Kidney tubule cell (primary cell): ENCODE measurements at regions not wholly inside any gene's neighbourhood (a gene's known extent, or its start where the extent isn't known, plus 50 kb on each side); places are given as distances from the start of the nearest gene placed in this dataset.

Experiments used
- DNase-seq: peaks from one replicate; pipeline ENCODE4 v3.0.0-alpha.2; 2018; ENCODE audit warnings: low spot score

DNA sequence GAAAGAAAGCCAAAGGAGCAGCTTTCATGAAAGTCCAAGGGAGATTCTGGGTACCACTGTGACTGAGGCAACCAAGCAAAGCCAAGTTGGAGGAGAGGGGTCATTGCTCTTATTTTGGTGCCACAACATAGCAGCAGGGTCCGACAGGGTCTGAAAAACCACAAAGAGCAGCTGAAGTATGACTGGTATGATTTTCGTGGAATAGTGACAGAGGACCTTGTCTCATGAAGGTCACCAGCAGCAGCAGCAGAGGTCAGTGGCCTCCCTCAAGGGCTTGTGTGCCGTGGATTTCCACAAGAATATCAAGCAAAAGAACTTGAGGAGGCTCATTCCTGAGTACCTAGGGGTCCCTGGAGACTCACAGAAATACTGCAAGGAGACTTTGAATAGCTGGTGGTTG lies 160.9 kb upstream of the SYT6 start:
- no peak for DNase-seq

DNA sequence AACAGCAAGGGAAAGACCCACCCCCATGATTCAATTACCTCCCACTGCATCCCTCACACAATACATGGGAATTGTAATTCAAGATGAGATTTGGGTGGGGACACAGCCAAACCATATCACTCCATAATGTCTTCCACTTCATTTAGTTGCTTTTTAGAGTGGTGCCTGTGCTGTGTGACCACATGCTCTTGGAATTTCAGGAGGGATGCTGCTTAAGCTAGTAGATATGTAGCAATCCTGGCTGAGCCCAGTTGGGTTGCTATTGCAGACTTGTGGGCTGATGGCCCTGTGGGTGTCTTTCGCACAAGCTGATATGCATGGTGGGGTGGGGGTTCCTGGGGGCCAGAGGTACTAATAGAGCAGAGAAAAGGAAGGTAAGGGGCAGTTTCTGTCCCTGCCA lies 160.4 kb upstream of the SYT6 start:
- peak; percentile 31 for DNase-seq

DNA sequence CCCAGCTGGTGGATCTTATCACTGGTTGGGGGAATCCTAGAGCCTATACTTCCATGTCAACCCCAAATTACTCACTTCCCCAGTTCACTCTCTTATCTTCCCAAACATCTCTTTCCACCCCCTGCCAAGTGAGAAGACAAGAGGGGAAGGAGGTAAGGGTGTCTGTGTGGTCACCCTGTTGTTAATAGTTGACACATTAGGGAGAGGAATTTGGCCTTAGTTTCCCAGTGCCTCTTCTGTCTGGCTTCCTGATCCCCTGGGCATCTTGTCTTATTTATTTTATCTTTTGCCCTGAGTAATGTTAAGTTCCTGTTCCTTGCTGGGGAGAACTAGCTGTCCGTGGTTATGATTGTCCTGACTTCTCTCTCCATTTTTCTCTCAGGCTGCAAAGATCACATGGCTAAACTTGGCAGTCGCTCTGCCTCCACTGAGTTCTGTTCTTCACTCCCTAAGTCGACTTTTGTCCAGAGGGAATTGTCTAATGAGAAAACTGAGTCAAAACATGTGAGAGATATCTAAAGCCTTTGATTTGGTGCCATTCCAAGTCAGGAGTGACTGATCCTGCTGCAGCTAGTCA lies 157.1 kb upstream of the SYT6 start:
- peak; percentile 79 for DNase-seq

DNA sequence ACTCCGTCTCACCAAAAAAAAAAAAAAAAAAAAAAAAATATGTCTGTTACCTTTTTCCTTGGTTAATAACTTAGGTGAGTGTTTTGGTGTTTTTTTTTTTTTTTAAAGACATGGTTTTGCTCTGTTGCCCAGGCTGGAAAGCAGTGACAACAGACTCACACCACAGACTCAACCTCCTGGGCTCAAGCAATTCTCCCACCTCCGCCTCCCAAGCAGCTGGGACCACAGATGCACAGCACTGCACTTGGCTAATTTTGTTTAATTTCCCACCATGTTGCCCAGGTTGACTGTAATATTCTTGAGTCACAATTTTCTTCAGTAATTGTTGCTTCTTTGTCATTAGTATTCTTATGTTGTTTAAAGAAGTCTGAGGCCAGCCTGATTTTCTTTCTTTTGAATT lies 149.2 kb upstream of the SYT6 start:
- DNase-seq, result peak; percentile 67

DNA sequence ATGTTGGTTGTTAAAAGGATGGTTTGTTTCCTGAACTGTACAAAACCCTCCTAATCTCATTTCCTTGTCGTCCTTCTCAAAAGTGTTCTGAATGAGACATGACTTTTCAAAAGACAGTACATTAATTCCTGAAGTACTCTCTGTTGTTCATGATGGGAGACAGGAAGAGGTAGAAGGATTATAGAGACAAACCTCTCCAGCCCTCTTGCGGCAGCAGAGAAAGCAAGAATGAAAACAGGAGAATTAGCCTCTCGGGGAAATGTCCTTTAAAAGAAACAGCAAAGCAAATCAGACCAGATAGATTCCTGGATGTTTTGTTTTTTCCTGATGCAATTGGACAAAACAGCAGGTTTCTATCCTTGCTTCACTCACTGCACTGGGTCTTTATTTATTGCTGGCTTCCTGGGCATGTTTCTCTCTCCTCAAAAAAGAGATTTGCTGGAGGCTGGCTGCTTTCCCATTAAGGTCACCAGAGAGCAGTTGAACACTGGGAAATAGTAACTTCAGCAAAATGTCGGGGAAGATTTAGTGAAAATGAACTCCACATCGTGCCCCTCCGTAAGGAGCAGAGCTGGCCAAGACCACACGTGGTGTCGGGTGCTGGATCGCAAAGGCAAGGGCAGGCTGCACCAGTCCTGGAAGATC lies 145.8 kb upstream of the SYT6 start:
- no peak for DNase-seq

DNA sequence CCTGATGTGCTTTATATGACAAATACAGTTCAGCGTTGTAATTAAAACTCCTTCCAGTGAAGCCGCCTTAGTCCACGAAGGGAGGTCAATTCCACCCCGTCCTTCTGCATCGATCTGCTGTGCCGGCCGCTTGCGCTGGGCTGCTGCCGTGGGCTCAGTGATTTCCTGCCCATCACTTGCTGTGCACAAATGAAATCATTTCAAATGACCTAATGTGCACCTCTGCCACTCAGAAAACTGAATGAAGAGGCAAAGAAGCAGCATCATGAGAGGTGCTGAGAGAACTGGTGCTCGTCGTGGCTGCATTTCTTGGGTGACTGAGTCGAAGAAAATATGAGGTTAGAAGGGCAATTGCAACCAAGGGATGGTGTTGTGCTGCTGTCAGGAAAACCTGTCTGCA lies 144.3 kb upstream of the SYT6 start:
- no peak for DNase-seq

DNA sequence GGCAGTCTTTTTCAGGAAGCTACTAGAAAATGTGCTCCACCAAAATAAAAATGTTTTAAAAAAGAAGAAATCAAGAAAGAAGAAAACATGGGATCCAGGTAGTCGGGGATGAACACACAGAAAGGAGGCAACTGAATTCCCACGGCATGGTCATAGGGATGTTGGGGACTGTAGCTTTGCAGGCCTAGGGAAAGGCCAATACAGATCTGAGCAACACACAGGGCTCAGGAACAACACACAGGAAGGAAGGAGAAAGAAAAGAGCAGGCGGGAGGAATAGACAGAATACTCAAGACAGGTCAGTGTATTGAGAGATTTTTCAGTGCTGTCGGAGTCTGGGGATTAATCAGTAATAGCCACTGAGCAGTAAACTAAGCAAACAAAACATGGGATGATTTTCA lies 142.7 kb upstream of the SYT6 start:
- DNase-seq, result no peak

DNA sequence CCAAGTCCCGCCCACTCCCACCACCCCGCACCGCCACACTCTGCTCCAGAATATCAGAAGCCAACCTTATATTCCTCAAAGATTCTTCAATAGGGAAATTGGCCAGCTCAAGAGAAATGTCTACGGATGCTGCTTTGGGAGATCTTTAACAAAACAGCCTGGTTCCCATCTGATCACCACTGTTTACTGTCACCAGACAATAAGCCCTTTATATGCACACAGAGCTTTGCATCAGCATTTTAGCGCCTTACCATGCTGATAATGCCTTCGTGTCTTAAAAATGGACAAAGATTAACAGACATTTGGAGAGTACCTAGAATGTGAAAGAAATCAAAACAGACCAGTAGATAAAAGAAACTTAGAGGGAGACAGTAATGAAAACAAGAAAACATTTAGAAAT lies 141.7 kb upstream of the SYT6 start:
- DNase-seq, result no peak

DNA sequence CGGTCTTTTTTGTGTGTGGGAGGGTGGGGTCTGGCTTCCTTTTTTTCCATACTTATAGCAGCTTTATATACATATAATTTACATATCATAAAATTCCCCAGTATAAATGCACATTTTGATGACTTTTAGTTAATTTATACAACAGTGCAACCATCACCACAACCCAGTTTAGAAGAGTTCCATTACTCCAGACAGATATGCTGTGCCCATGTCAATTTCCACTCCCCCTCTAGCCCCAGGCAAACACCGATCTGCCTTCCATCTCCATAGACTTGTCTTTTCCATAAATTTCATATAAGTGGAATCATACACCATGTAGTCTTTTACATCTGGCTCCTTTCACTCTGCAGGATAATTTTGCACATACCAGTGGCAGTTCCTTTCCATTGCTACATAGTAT lies 139.2 kb upstream of the SYT6 start:
- no peak for DNase-seq

DNA sequence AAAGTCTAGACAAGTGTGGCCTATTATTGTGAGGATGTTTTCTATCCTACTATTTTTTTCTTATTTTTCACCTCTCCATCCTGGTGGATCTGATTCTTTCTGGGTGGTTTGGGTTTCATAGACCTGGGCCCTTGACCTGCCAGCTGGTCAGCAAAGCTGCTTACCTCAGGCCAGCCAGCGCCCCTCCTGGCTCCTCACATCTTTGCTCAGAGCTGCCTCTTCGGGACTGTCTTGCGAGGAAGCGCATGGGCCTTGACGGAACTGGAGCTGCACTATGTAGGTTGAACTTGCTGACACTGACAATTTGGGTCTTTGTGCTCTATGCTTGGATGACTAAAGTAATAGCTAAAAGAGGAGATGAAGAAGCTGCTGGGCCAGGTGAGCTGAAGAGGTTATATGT lies 138.5 kb upstream of the SYT6 start:
- DNase-seq, result no peak

DNA sequence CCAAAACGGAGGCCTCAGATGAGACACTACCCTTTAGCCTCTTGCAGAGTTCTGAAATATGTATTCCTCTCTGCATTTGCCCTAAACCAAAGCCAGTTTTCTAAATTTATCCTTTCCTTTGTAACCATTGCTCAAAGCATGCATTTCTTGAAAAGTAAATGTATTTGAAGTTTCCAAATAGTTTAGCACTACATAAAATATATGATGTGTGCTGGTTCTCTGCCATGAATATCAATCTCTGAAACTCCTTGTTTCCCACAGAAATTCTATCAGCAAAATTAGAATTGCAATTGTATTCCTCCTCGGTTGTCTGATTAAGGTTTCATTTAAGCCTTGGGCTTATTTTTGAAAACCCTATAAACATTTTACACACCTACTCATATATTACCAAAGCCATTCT lies 137.1 kb upstream of the SYT6 start:
- no peak for DNase-seq

DNA sequence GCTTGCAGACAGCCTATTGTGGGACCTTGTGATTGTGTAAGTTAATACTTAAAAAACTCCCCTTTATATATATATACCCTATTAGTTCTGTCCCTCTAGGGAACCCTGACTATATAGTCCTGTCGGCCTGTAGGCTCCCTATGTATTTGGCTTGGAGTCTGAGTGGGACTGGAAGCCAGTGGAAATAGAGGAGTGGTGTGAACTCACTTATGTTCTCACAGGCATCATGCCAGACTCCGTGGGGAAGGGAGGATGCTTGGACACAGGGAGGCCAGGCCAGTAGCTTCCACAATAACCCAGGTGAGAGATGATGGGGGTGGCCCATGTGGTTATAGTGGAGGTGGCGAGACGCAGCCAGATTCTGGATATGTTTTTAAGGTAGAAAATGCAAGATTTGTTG lies 136.7 kb upstream of the SYT6 start:
- DNase-seq, result no peak

DNA sequence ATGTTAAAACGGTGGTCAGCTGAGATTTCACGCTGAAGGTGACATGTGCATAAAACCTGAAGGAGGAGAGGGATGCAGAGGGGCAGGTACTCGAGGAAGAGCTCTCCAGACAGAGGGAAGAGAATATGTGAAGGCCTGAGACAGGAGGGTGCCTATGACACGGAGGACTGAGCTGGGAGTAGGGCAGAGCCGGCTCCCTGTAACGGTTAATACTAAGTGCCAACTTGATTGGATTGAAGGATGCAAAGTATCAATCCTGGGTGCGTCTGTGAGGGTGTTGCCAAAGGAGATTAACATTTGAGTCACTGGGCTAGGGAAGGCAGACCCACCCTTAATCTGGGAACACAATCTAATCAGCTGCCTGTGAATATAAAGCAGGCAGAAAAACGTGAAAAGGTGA lies 136.2 kb upstream of the SYT6 start:
- no peak for DNase-seq

DNA sequence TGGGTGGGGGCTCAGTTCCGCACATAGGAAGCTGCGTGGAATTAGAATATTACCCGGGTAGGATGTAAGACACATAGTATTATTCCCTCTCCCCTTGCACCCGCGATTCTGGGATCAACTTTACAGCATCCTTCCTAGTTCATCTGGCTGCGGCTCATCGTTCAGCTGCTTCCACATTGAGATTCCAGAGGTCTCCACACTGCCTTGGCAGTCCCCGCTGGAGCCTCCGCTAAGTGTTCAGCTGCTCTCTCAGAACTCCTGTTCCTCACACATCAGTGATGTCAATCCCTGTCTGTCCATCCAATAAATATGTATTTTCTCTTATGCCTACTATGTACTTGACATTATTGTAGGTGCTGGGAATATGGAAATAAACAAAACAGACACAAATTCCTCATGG lies 135.6 kb upstream of the SYT6 start:
- no peak for DNase-seq

DNA sequence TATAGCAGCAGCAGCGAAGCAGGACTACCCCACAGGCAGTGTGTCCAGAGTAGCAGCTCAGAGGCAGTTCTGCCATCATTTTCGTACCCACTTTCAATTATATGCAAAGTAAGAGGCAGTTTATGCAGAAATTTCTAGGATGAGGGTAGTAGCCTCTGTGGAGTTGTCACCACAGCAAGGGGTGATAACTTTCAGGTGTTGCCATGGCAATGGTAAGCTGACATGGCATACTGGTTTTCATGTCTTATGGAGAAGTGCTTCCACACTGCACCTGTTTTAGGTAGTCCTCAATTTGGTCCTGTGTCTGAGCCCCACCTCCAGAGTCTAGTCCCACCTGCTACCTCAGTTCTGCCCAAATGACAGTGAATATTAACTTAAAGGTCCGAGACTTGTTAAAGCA lies 133.3 kb upstream of the SYT6 start:
- no peak for DNase-seq

DNA sequence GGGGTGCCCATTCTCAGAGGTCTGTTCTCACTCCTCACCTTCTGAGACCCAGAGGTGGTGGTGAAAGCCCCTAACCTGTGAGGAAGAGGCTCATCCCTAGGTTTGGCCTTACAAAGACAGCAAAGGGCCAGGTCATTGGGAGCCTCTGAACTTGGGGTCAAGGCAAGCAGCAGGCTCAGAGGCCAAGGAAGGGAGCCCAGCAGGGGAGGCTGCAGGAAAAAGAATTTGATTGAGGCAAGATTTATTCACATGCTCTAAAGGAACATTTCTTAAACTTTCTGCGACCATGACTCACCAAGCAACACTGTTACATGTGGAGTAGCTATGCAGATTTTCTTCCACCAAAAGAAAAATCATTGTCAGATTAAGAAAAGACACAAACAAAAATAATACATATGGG lies 132.5 kb upstream of the SYT6 start:
- no peak for DNase-seq

DNA sequence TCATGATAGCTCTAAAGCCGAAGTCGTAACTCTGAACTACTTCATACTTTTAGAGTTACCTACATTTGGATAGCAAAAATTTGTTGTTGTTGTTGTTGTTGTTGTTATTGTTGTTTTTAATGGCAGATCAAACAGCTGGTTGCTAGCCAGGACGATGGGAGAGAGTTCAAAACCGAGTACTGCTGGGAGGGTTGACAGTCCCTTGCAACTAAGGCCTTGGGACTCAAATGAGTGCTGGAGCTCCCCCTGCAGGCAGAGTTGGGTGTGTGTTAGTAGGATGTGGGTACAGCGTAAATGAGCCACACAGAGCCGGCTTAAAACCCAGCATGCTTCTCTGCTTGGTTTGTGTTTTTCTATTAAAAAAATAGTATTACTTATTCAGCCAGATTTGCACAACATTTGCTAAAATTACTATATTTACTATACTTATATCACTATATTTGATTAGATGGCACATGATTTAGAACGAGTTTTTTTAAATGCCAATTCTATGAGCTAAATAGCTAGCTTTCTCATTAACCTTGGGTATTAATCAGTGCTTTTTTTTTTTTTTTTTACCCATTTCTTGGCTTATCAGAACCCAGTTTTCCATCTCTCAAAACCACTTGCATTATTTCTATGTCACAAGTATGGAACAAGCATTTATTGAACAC lies 129.2 kb upstream of the SYT6 start:
- DNase-seq, result peak; percentile 82

DNA sequence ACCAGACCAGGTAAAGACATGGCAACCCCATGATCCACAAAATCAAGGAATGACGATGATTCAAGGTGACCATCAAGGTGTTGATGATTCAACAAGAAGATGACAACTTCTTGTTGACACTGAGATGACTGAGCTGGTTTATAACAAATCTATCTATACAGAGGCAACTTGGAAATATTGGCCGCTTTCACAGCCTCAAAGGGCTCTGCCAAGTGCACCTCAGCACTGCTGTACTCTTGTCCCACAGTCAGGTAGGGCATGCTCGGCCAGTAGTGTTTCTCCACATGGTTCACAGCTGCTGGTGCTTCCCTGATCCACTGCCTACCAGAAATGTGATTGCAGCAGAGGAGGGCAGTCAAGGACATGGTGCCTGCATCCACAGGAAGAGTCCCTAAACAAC lies 125.2 kb upstream of the SYT6 start:
- DNase-seq, result no peak

DNA sequence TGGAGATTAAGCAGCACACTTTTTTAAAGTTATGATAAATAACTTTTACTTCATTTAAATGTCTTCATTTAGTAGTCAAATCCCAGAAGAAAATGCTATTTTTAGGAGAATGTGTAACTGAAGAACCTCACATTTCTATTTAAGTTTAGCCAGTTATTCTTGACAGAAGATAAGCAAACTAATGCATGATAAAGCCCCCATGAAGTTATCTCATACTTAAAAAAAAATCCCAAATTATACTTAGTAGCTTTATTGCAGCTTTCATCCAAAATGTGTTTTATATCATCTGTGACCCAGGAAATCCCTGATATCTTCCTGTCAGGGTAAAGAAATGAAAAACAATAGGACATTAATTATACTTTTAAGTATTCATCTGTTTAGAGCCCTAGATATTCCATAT lies 124.8 kb upstream of the SYT6 start:
- DNase-seq, result no peak

DNA sequence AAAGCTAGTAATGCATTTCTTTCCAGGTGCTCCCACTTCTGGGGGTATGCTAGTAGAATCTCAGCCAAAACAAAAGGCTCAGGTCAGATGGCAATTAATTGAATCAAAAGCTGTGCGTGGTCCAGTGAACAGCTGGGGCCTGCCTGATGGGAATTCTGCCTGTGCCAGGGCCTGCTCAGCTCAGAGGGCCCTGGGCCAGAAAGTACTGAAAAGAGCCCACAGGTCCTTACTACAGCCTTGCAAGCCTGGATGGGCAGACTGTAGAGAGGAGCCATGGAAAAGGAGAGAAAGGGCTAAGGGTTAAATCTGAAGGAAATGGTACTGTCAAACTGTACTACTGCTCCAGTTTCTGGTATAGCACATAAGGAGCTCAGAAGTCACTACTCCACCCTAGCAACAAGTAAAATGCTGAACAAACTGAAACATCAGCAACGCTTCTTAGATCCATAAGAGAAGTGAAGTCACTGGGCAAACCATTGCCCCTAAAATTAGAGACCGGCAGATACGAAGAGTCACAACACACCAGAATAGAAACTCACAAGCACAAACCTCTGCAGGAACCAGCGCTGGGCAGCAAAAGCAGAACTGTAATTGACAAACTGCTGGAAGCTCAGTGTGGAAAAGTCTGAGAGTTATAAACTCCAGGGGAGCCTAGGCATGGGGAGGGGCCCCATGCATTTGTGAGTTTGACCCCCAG lies 121.1 kb upstream of the SYT6 start:
- no peak for DNase-seq

DNA sequence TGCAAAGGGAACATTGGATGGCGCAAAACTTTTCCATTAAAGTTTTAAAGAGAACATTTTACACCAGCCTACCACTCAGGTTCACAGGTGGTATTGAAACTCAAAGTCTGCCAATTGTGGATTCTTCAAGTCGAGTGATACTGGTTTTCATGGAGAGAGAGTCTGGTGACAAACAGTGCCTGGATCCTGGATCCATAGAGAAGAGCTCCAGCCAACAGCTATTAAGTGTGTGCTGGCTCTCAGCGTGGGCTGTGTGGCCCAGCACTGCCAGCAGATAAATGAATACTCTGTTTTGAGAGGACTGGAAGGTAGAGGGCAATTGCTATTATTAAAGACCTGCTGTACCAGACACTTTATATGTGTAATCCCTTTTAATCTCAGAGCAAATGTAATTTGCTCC lies 118.9 kb upstream of the SYT6 start:
- no peak for DNase-seq

DNA sequence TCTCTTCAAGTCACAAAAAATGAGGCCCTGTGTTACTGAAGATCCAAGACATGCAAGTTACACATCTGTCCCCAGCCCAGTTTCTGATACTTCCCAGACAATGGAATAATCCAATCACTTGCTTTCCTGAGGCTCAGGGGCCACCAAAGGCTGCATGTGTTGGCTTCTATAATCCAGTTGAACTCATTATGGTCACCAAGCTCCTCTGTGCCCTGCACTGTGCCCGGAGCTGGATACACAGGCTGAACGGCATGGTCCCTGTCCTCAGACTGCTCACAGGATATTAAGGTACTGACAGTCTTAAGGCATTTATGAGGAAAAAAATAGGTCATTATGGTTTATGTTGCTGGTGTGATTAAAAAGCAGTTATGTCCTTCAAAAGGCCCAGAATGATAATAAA lies 117.0 kb upstream of the SYT6 start:
- no peak for DNase-seq

DNA sequence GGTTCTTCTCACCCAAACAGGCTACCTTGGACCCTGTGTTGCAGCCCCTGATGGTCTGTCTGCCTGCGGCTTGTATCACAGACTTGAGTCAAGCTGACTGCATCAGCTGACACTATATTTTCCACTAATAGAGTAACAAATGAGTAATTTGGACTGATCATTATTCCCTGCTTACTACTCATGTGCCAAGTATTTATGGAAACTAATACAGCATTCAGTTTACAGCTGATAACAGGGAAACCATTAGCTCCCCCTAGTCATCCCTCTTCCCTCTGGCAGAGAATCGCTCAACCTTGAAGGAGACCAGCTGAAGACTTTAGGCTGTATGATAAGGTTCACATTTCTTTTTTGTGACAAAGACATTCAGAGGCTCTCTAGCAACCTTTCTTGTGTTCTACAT lies 116.6 kb upstream of the SYT6 start:
- peak; percentile 70 for DNase-seq
